KMS-11 (cell line): ENCODE measurements at regions not wholly inside any gene's neighbourhood (a gene's known extent, or its start where the extent isn't known, plus 50 kb on each side); places are given as distances from the start of the nearest gene placed in this dataset.

Experiments used
- H2AFZ ChIP-seq: fragments of 200-600 bp; sonication (generic); 2 replicates; pipeline ENCODE4 v1.6.1; 2016; ENCODE audit warnings: antibody characterized with exemption, mixed run types, low read depth
- H3K27ac ChIP-seq: fragments of 200-600 bp; sonication (generic); 2 replicates; pipeline ENCODE4 v1.6.1; 2016; ENCODE audit warnings: mild to moderate bottlenecking, mixed run types
- H3K27me3 ChIP-seq: fragments of 200-600 bp; sonication (generic); 2 replicates; pipeline ENCODE4 v1.6.1; 2017; ENCODE audit warnings: mild to moderate bottlenecking, low read depth, mixed run types, moderate library complexity; ENCODE audit not compliant: insufficient read depth
- H3K36me3 ChIP-seq: fragments of 200-600 bp; sonication (generic); 2 replicates; pipeline ENCODE4 v1.6.1; 2017; ENCODE audit warnings: mild to moderate bottlenecking, mixed run types; ENCODE audit not compliant: insufficient read depth
- H3K4me1 ChIP-seq: fragments of 200-600 bp; sonication (generic); 2 replicates; pipeline ENCODE4 v1.6.1; 2016; ENCODE audit warnings: mild to moderate bottlenecking, low read depth, mixed run types; ENCODE audit not compliant: poor library complexity, severe bottlenecking
- H3K4me2 ChIP-seq: fragments of 200-600 bp; sonication (generic); 2 replicates; pipeline ENCODE4 v1.7.0; 2016; ENCODE audit warnings: mild to moderate bottlenecking, mixed run types
- H3K4me3 ChIP-seq: fragments of 200-600 bp; sonication (generic); IDR thresholded peaks from 2 replicates; pipeline ENCODE4 v1.6.1; 2017; ENCODE audit warnings: low read depth, low read length, mixed read lengths; ENCODE audit not compliant: insufficient read depth
- H3K79me2 ChIP-seq: fragments of 200-600 bp; sonication (generic); 2 replicates; pipeline ENCODE4 v1.6.1; 2016; ENCODE audit warnings: low read depth, mixed run types; ENCODE audit not compliant: insufficient read depth
- H3K9ac ChIP-seq: fragments of 200-600 bp; sonication (generic); 2 replicates; pipeline ENCODE4 v1.6.1; 2016; ENCODE audit warnings: mild to moderate bottlenecking, mixed run types
- H4K20me1 ChIP-seq: fragments of 200-600 bp; sonication (generic); 2 replicates; pipeline ENCODE4 v1.6.1; 2016; ENCODE audit warnings: mild to moderate bottlenecking, mixed run types; ENCODE audit not compliant: insufficient read depth
- TF ChIP-seq, protein P1 (sequence below): fragments of 200-600 bp; sonication (generic); conservative IDR thresholded peaks from 2 replicates; pipeline ENCODE4 v1.6.1; 2017; ENCODE audit warnings: low read depth, mild to moderate bottlenecking, antibody characterized with exemption, low read length, moderate library complexity, mixed read lengths

DNA sequence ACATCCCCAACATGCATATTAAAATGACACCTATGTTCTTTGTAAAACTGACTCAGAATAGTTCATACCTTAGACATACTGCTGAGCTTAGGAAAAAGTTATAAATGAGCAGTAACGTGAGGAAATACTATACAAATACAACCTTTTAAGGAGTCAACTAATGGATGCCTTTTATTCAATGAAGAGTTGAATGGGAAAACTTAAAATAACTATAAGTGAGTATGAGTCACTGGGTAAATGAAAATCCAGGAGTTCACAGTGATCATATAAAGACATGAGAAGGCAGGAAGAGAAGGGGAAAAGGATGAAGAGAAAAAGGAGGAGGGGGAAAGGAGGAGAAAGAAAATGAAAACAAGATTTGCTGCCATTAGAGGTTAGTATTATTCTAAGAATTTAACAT is 157.8 kb upstream of the PCDH15 start:
- Histone ChIP-seq H3K27ac (no peak overlapping the region), H3K9ac (no peak overlapping the region), H3K4me3 (no peak overlapping the region), H3K4me1 (no peaks in the 10 kb centered on the region), H2AFZ (no peak overlapping the region), H4K20me1 (no peaks in the 10 kb centered on the region), H3K4me2 (no peak overlapping the region), H3K36me3 (no peaks in the 10 kb centered on the region), H3K27me3 (no peaks in the 10 kb centered on the region), H3K79me2 (no peaks in the 10 kb centered on the region)
- TF ChIP-seq, protein P1, sequence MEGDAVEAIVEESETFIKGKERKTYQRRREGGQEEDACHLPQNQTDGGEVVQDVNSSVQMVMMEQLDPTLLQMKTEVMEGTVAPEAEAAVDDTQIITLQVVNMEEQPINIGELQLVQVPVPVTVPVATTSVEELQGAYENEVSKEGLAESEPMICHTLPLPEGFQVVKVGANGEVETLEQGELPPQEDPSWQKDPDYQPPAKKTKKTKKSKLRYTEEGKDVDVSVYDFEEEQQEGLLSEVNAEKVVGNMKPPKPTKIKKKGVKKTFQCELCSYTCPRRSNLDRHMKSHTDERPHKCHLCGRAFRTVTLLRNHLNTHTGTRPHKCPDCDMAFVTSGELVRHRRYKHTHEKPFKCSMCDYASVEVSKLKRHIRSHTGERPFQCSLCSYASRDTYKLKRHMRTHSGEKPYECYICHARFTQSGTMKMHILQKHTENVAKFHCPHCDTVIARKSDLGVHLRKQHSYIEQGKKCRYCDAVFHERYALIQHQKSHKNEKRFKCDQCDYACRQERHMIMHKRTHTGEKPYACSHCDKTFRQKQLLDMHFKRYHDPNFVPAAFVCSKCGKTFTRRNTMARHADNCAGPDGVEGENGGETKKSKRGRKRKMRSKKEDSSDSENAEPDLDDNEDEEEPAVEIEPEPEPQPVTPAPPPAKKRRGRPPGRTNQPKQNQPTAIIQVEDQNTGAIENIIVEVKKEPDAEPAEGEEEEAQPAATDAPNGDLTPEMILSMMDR: no peak

DNA sequence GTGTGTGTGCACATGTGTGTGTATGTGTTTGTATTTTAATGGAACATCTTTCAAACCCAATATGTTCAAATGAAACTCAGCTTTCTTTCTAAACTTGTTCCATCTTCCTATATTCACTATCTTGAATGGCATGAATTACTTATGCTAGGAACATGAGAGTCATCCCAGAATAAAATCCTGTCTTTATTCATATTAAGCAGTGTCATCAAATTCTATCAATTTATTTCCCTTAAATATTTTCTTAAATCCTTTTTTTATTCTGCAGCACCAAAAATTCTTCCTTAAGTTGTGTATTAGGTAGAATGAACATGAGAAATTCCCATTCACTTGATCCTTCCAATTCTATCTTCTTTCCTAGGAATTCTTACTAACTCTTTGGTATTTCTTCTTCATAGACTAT is 146.6 kb upstream of the PCDH15 start:
- H3K9ac ChIP-seq: no peak overlapping the region
- H3K4me1 ChIP-seq: no peaks in the 10 kb centered on the region
- H3K4me2 ChIP-seq: no peak overlapping the region
- H3K27me3 ChIP-seq: no peaks in the 10 kb centered on the region
- TF ChIP-seq, protein P1: no peak
- no peaks in the 10 kb centered on the region for H4K20me1 ChIP-seq
- H3K4me3 ChIP-seq: no peak overlapping the region
- H3K36me3 ChIP-seq: no peaks in the 10 kb centered on the region
- H3K27ac ChIP-seq: no peak overlapping the region
- no peaks in the 10 kb centered on the region for H3K79me2 ChIP-seq
- no peak overlapping the region for H2AFZ ChIP-seq

DNA sequence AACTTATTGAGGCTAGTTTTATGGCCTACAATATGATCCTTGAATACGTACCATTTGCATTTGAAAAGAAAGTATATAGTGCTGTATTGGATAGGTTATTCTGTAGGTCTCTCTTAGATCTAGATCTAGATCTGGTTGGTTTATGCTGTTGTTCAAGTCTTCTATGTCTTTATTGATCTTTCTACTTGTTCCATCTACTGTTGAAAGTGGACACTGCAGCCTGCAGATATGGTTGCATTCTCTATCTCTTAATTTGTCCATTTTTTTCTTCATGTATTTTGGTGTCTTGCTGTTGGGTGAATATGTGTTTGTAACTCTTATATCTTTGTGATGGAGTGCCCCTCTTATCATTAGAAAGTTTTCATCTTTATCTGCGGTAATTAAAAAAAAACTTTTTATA is 139.4 kb upstream of the PCDH15 start:
- Histone ChIP-seq H3K4me3 (no peak overlapping the region), H3K4me1 (no peaks in the 10 kb centered on the region), H3K36me3 (no peaks in the 10 kb centered on the region), H3K27ac (no peak overlapping the region), H2AFZ (no peak overlapping the region), H3K27me3 (no peaks in the 10 kb centered on the region), H3K4me2 (no peak overlapping the region), H3K9ac (no peak overlapping the region), H4K20me1 (no peaks in the 10 kb centered on the region), H3K79me2 (no peaks in the 10 kb centered on the region)
- TF ChIP-seq, protein P1: no peak

DNA sequence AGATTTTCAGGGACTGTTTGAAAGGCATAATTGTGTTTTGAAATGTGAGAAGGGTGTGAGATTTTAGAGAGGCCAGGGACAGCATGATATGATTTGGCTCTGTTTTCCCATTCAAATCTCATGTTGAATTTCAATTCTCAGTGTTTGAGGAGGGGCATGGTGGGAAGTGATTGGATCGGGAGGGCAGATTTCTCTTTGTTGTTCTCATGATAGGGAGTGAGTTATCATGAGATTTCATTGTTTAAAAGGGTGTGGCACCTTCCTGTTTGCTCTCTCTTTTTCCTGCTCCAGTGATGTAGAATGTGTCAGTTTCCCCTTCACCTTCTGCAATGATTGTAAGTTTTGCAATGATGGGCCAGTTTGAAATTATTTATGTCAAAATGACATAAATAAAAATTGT is 113.0 kb upstream of the PCDH15 start:
- H4K20me1 ChIP-seq: no peaks in the 10 kb centered on the region
- no peaks in the 10 kb centered on the region for H3K36me3 ChIP-seq
- H3K79me2 ChIP-seq: no peaks in the 10 kb centered on the region
- no peak overlapping the region for H3K4me3 ChIP-seq
- TF ChIP-seq, protein P1: no peak
- H2AFZ ChIP-seq: no peak overlapping the region
- no peaks in the 10 kb centered on the region for H3K27me3 ChIP-seq
- H3K4me1 ChIP-seq: no peaks in the 10 kb centered on the region
- H3K27ac ChIP-seq: no peak overlapping the region
- H3K4me2 ChIP-seq: no peak overlapping the region
- no peak overlapping the region for H3K9ac ChIP-seq

DNA sequence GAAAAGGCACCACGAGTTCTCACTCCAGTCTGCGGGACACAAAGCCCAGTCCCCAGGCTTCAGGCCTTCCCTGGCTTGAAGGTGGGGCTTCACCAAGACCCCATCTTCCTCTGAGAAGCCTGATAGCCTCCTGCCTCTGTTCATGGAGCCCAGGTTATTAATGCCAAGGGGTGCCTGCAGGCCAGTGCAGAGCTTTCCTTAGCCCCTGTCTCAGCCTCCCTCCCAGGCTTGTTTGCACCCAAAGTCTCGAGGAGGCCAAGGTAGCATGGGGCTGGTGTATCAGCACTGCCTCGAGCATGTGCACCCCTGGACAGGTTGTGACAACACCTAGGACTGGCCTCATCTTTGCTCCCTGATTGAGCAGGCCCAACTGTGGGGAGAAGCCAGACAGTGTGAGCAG is 108.1 kb upstream of the PCDH15 start:
- TF ChIP-seq, protein P1: no peak
- H3K36me3 ChIP-seq: no peaks in the 10 kb centered on the region
- H3K4me1 ChIP-seq: no peaks in the 10 kb centered on the region
- H3K4me3 ChIP-seq: no peak overlapping the region
- H4K20me1 ChIP-seq: no peaks in the 10 kb centered on the region
- no peak overlapping the region for H3K27ac ChIP-seq
- H3K4me2 ChIP-seq: no peak overlapping the region
- no peaks in the 10 kb centered on the region for H3K79me2 ChIP-seq
- no peaks in the 10 kb centered on the region for H3K27me3 ChIP-seq
- no peak overlapping the region for H3K9ac ChIP-seq
- H2AFZ ChIP-seq: no peak overlapping the region
